ENCODE measurements at regions not wholly inside any gene's neighbourhood (a gene's known extent, or its start where the extent isn't known, plus 50 kb on each side); places are given as distances from the start of the nearest gene placed in this dataset.
A peak's percentile ranks its signal among the peaks of the same experiment; 100 is the strongest.

DNA sequence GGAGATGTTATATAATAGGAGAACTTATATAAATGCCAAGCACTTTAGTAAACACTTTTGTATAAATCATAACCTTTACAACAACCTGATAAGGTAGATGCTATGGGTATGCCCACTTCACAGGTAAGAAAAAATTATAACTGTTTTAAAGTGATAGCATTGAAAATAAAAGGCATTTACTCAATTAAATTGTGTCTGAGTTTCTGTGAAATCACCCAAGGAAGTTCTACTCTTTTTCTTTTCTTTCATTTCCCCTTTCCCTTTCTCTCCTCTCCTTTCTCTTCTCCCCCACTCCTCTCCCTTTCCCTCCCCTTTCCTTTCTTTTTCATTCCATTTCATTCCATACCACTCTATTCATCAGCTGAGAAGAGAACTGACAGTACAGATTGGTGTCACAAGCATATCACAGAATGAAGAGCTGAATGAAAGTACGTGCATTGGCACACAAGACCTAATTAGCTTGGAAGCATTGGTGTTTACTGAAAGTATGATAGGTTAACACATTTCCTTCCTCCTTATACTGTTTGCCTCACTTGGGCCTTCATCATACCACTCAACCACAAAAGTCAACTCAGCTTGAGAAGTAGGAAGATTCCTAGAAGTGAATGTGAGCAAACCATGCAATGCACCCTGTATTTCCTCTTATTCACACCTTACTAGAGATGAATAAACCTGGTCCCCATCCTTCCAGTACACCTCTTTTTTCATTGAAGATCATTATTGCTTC is 117.9 kb upstream of the AGR3 start:
- Histone ChIP-seq H2AFZ (no peak overlapping the region), H3K9me3 (ENCODE audit: low read depth) (no peaks in the 10 kb centered on the region), H3F3A (ENCODE audit: insufficient read depth) (no peaks in the 10 kb centered on the region), H3K9me2 (ENCODE audit: insufficient read depth) (no peaks in the 10 kb centered on the region), H3K4me3 (no peak overlapping the region), H3K27ac (no peak overlapping the region), H3K4me2 (ENCODE audit: unreplicated experiment) (no peak overlapping the region), H3K4me1 (ENCODE audit: insufficient read depth) (no peaks in the 10 kb centered on the region), H3K27me3 (replicated peaks; ENCODE audit: insufficient read depth) (no peaks in the 10 kb centered on the region), H4K20me1 (ENCODE audit: insufficient read depth) (no peaks in the 10 kb centered on the region), H3K9ac (no peak overlapping the region), H3K79me2 (ENCODE audit: insufficient read depth) (no peaks in the 10 kb centered on the region), H3K36me3 (ENCODE audit: low read depth) (no peaks in the 10 kb centered on the region)
- in situ Hi-C loops (cut with MboI), result loop anchor here (25.0 kb wide), 1 partner anchor 663 kb away; no protein-coding TSS in a partner anchor
- WGBS, 2 experiments (ENCODE audit: low coverage in 1 of 2, low lambda C conversion rate in 2 of 2, missing lambda C conversion rate in 2 of 2), result 96 to 100% methylated on average over 1 of the region's 1 CpG
- no peak for DNase-seq
- TF ChIP-seq EZH2 (IDR thresholded peaks at IDR 0.05; ENCODE audit: insufficient read depth, poor library complexity, severe bottlenecking), result no peak
- TF ChIP-seq EZH2phosphoT487 (IDR thresholded peaks at IDR 0.05; ENCODE audit: insufficient read depth, low read depth), result no peak

DNA sequence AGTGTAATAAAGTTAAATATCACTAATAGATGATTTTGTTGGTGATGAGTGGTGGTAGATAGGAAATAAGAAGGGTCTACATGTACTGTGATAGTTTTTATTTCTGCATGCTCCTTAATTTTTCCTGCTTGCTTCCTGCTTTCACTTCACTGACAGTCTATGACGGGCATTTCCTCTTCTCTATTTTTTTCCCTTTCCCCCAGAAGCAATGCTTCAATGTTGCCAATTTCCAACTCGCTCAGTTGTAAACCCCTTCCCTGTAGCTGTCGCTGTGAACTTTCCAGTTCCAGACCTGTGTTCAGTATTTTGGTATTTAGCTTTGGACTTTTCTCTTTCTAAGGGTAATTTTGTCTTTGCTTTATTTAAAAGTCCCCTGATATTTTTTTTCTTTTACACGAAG is 123.5 kb upstream of the AGR3 start:
- in situ Hi-C loops (cut with MboI), result no loop called here
- TF ChIP-seq EZH2phosphoT487 (IDR thresholded peaks at IDR 0.05; ENCODE audit: insufficient read depth, low read depth), result no peak
- no peak for TF ChIP-seq EZH2 (IDR thresholded peaks at IDR 0.05; ENCODE audit: insufficient read depth, poor library complexity, severe bottlenecking)
- no peaks in the 10 kb centered on the region for H4K20me1 ChIP-seq (ENCODE audit: insufficient read depth)
- H3K4me3 ChIP-seq, result no peak overlapping the region
- H3K36me3 ChIP-seq (ENCODE audit: low read depth), result no peaks in the 10 kb centered on the region
- H3K9me2 ChIP-seq (ENCODE audit: insufficient read depth), result no peaks in the 10 kb centered on the region
- no peaks in the 10 kb centered on the region for H3K27me3 ChIP-seq (replicated peaks; ENCODE audit: insufficient read depth)
- no peak overlapping the region for H3K27ac ChIP-seq
- H3F3A ChIP-seq (ENCODE audit: insufficient read depth), result no peaks in the 10 kb centered on the region
- H3K4me2 ChIP-seq (ENCODE audit: unreplicated experiment), result no peak overlapping the region
- 74 to 77% methylated on average over 4 of the region's 4 CpGs for WGBS, 2 experiments (ENCODE audit: low coverage in 1 of 2, low lambda C conversion rate in 2 of 2, missing lambda C conversion rate in 2 of 2)
- H3K4me1 ChIP-seq (ENCODE audit: insufficient read depth), result no peaks in the 10 kb centered on the region
- H3K9ac ChIP-seq, result no peak overlapping the region
- H3K79me2 ChIP-seq (ENCODE audit: insufficient read depth), result no peaks in the 10 kb centered on the region
- H2AFZ ChIP-seq, result no peak overlapping the region
- no peak for DNase-seq
- no peaks in the 10 kb centered on the region for H3K9me3 ChIP-seq (ENCODE audit: low read depth)

DNA sequence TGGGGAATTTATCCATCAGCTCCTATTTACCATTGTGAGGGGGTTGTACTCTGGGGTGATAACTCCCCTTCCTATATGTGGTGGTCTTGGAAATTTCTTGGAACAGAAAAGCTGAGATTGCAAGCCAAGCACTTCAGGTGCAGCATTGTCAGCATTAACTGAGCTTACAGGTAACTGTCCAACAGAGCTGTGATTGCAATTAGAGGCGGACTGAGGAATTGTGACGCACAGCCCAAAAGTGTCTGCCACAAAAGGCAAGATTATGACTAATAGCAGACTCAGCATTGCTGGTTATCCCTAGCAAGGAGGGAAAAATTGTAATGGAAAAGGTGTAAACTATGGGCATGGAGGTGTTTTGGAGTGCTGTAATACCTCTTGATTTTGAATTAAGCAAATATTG is 126.1 kb upstream of the AGR3 start:
- H3K4me1 ChIP-seq (ENCODE audit: insufficient read depth), result 0 out of 2 replicates have a peak, but pooled peaks cover 1% of the 10 kb centered on the region
- no peaks in the 10 kb centered on the region for H4K20me1 ChIP-seq (ENCODE audit: insufficient read depth)
- TF ChIP-seq EZH2 (IDR thresholded peaks at IDR 0.05; ENCODE audit: insufficient read depth, poor library complexity, severe bottlenecking) (no peak), EZH2phosphoT487 (IDR thresholded peaks at IDR 0.05; ENCODE audit: insufficient read depth, low read depth) (no peak)
- no peaks in the 10 kb centered on the region for H3K36me3 ChIP-seq (ENCODE audit: low read depth)
- H3K27me3 ChIP-seq (replicated peaks; ENCODE audit: insufficient read depth), result no peaks in the 10 kb centered on the region
- no peaks in the 10 kb centered on the region for H3K79me2 ChIP-seq (ENCODE audit: insufficient read depth)
- H3F3A ChIP-seq (ENCODE audit: insufficient read depth), result no peaks in the 10 kb centered on the region
- no peak overlapping the region for H3K4me2 ChIP-seq (ENCODE audit: unreplicated experiment)
- WGBS, 2 experiments (ENCODE audit: low coverage in 1 of 2, low lambda C conversion rate in 2 of 2, missing lambda C conversion rate in 2 of 2), result 85 to 87% methylated on average over 2 of the region's 2 CpGs
- H3K9ac ChIP-seq, result no peak overlapping the region
- H2AFZ ChIP-seq, result no peak overlapping the region
- no peaks in the 10 kb centered on the region for H3K9me2 ChIP-seq (ENCODE audit: insufficient read depth)
- DNase-seq, result no peak
- no peak overlapping the region for H3K4me3 ChIP-seq
- in situ Hi-C loops (cut with MboI), result no loop called here
- no peak overlapping the region for H3K27ac ChIP-seq
- no peaks in the 10 kb centered on the region for H3K9me3 ChIP-seq (ENCODE audit: low read depth)

DNA sequence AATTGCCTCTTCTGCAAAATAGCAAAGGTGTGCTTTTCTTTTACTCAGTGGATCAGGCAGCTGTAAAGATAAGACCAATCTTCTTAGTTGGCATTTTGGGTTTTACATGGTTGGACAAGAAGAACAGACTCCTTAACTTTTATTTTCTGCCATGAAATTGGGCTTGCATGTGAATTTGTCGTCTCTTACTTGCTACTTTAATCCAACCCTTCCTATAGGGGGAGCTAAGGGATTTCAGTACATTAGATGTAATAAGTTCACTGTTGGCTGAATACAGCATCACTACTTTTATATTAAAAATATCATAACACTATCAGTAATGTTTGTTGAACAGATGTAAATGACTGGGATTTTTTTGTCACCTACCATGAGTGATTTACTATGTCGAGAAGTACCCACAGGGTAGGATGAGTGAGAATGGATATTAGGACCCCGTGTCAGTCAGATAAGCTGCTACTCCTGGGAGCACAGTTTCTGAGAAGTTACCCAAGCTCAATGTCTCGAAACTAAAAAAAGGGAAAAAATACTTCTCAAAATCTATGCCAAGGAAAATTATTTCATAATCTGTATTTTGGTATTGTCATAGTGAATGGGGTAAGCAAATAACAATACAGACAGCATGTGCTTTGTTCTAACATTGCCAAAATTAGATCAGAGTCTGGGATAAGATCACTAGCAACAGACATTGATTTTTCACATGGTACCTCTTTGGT is 127.4 kb upstream of the AGR3 start:
- TF ChIP-seq EZH2phosphoT487 (IDR thresholded peaks at IDR 0.05; ENCODE audit: insufficient read depth, low read depth) (no peak), EZH2 (IDR thresholded peaks at IDR 0.05; ENCODE audit: insufficient read depth, poor library complexity, severe bottlenecking) (no peak)
- H4K20me1 ChIP-seq (ENCODE audit: insufficient read depth), result no peaks in the 10 kb centered on the region
- no peaks in the 10 kb centered on the region for H3F3A ChIP-seq (ENCODE audit: insufficient read depth)
- no peaks in the 10 kb centered on the region for H3K79me2 ChIP-seq (ENCODE audit: insufficient read depth)
- no peak overlapping the region for H2AFZ ChIP-seq
- no peaks in the 10 kb centered on the region for H3K36me3 ChIP-seq (ENCODE audit: low read depth)
- H3K27ac ChIP-seq, result no peak overlapping the region
- WGBS, 2 experiments (ENCODE audit: low coverage in 1 of 2, low lambda C conversion rate in 2 of 2, missing lambda C conversion rate in 2 of 2), result 59 to 67% methylated on average over 4 of the region's 4 CpGs
- no peak overlapping the region for H3K4me2 ChIP-seq (ENCODE audit: unreplicated experiment)
- H3K9ac ChIP-seq, result no peak overlapping the region
- peaks cover 10% of the 10 kb centered on the region for H3K4me1 ChIP-seq (ENCODE audit: insufficient read depth)
- H3K9me3 ChIP-seq (ENCODE audit: low read depth), result no peaks in the 10 kb centered on the region
- no peaks in the 10 kb centered on the region for H3K27me3 ChIP-seq (replicated peaks; ENCODE audit: insufficient read depth)
- H3K4me3 ChIP-seq, result no peak overlapping the region
- in situ Hi-C loops (cut with MboI), result no loop called here
- peak; percentile 50 for DNase-seq
- H3K9me2 ChIP-seq (ENCODE audit: insufficient read depth), result no peaks in the 10 kb centered on the region
